ENCODE measurements at regions not wholly inside any gene's neighbourhood (a gene's known extent, or its start where the extent isn't known, plus 50 kb on each side); places are given as distances from the start of the nearest gene placed in this dataset.

GRCh38 chr7:124459101-124460055 lies 306.2 kb downstream of the GPR37 start:
- TF ChIP-seq CTCF (conservative IDR thresholded peaks at IDR 0.05) = no peak
- no peak overlapping the region for H3K27ac Mint-ChIP-seq
- H2BK5ac ChIP-seq (ENCODE audit: insufficient read length, low read length) = no peak overlapping the region
- H2BK15ac ChIP-seq (ENCODE audit: low read depth, low read length) = no peak overlapping the region
- no peak overlapping the region for H4K91ac ChIP-seq (ENCODE audit: insufficient read length, low read depth, low read length)
- H3K18ac ChIP-seq (ENCODE audit: insufficient read length, low read depth, low read length) = no peak overlapping the region
- no peak overlapping the region for H3K4me2 ChIP-seq (ENCODE audit: insufficient read depth, insufficient read length, low read length)
- no CpG with 5 or more reads among the region's 8 CpGs for WGBS (ENCODE audit: extremely low coverage, insufficient read length, low lambda C conversion rate)
- H4K8ac ChIP-seq (replicated peaks; ENCODE audit: insufficient read length, low read depth, low read length) = no peak overlapping the region
- H3K4me1 Mint-ChIP-seq = no peaks in the 10 kb centered on the region
- H3K27me3 ChIP-seq (ENCODE audit: insufficient read depth, low read length) = no peaks in the 10 kb centered on the region
- H2AFZ ChIP-seq (ENCODE audit: low read length) = no peak overlapping the region
- H3K9ac ChIP-seq (ENCODE audit: extremely low read depth, insufficient read length, low read length) = no peak overlapping the region
- H3K79me2 ChIP-seq (ENCODE audit: insufficient read depth, low read length) = no peaks in the 10 kb centered on the region
- no peak overlapping the region for H2BK120ac ChIP-seq (ENCODE audit: low read depth, low read length, poor library complexity, severe bottlenecking)
- no peak overlapping the region for H3K23ac ChIP-seq (ENCODE audit: insufficient read length, low read depth, low read length)
- no peak overlapping the region for H3K4ac ChIP-seq (ENCODE audit: low read depth, low read length)
- H3K23me2 ChIP-seq (ENCODE audit: insufficient read length, low read depth, low read length, poor library complexity, severe bottlenecking) = no peaks in the 10 kb centered on the region
- H2BK20ac ChIP-seq (ENCODE audit: low read depth, low read length, poor library complexity, severe bottlenecking) = no peak overlapping the region
- H3K56ac ChIP-seq (ENCODE audit: insufficient read length, low read depth, low read length) = no peak overlapping the region
- no peaks in the 10 kb centered on the region; a peak in 1 of 5 replicates for H3K9me3 Mint-ChIP-seq
- H3K27me3 Mint-ChIP-seq (ENCODE audit: low read depth) = no peaks in the 10 kb centered on the region
- H3K27ac ChIP-seq (ENCODE audit: insufficient read length, low read depth, low read length) = no peak overlapping the region
- no peak for DNase-seq
- no peak overlapping the region for H3T11ph ChIP-seq (ENCODE audit: low read length)
- no peak overlapping the region for H4K5ac ChIP-seq (ENCODE audit: insufficient read length, low read depth, low read length)
- no peak overlapping the region for H2BK12ac ChIP-seq (ENCODE audit: insufficient read length, low read depth, low read length)
- H2AK5ac ChIP-seq (ENCODE audit: insufficient read length, low read length) = no peak overlapping the region
- H3K36me3 Mint-ChIP-seq (ENCODE audit: insufficient read depth in 1 of 3, low read depth in 3 of 3) = no peaks in the 10 kb centered on the region
- no peaks in the 10 kb centered on the region for H3K4me1 ChIP-seq (ENCODE audit: insufficient read depth, low read length)
- no peaks in the 10 kb centered on the region for H4K20me1 ChIP-seq (ENCODE audit: control insufficient read depth, insufficient read depth, insufficient read length)
- no peak overlapping the region for H3K4me3 Mint-ChIP-seq
- H3K79me1 ChIP-seq (ENCODE audit: insufficient read depth, low read depth, low read length, poor library complexity, severe bottlenecking) = no peaks in the 10 kb centered on the region
- no peak overlapping the region for H3K14ac ChIP-seq (ENCODE audit: insufficient read depth, low read length)
- no peaks in the 10 kb centered on the region for H3K9me3 ChIP-seq (ENCODE audit: control insufficient read depth, low read depth, low read length)

Data from H9 (cell line).